GM18951 (cell line): ENCODE measurements at regions not wholly inside any gene's neighbourhood (a gene's known extent, or its start where the extent isn't known, plus 50 kb on each side); places are given as distances from the start of the nearest gene placed in this dataset.

Experiments
- POLR2A ChIP-seq: IDR thresholded peaks from 4 replicates; pipeline ENCODE4 v1.6.1; 2011; ENCODE audit warnings: mild to moderate bottlenecking; ENCODE audit not compliant: insufficient read length, insufficient read depth; ENCODE audit errors: extremely low read depth
- in situ Hi-C: fragments of 300-500 bp; cut with MboI; formaldehyde crosslinking; loops from one replicate; pipeline ENCODE4 v1.12.0; 2022; ENCODE audit warnings: low sequenced_read_pairs, mixed read lengths, inconsistent platforms; ENCODE audit not compliant: unreplicated experiment

DNA sequence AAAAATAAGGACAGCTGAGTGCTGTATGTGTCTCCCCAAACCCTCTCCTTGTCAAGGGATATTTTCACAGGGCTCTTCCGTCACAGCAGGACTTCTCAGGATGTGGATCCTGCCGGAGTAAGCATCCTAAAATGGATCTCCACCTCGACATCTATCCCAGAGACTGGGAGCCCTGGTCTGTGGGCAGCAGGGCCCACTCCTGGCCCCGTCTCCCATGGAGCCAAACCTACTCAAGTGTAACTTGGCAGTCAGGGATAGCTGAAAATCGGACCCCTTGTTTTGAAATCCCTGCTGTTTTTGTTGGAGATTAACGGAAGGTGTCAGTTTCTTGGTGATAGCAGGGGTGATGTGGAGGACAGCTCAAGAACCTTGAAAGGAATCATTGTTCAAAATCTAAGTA lies 109.0 kb upstream of the TWIST2 start:
- no peak for TF ChIP-seq POLR2A
- in situ Hi-C loops: no loop called here

DNA sequence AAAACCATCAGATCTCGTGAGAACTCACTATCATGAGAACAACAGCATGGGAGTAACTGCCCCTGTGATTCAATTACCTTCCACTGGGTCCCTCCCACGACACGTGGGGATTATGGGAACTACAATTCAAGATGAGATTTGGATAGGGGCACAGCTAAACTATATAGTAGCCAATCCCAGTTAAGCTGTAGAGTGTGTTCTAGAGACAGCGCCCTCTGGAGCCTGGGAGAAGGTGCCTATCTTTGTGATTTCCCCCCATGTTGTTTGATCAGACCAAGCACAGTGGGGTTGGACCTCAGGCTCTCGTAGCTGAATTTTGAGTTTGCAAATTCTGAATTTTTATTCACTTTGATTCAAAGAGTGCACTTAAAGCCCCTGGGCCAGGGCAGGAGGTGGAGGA lies 108.2 kb upstream of the TWIST2 start:
- in situ Hi-C loops: no loop called here
- TF ChIP-seq POLR2A: no peak

DNA sequence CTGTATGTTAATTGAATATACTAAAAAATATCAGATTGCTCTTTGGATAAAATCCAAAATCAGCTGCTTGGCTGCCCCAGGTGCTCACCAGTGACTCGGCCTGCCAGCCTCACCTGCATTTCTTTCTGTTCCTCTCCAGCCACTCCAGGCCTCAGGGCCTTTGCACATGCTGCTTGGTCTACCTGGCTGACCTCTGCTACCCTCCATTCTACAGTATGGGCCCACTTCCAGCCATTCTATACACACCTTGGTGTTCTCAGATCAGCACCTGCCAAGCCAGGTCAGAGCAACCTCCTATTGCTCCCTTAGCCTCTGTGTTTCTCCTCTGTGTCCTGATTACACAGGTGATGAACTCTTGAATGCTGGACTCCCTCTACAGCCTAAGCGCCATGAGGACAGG lies 106.6 kb upstream of the TWIST2 start:
- TF ChIP-seq POLR2A: no peak
- in situ Hi-C loops: no loop called here

DNA sequence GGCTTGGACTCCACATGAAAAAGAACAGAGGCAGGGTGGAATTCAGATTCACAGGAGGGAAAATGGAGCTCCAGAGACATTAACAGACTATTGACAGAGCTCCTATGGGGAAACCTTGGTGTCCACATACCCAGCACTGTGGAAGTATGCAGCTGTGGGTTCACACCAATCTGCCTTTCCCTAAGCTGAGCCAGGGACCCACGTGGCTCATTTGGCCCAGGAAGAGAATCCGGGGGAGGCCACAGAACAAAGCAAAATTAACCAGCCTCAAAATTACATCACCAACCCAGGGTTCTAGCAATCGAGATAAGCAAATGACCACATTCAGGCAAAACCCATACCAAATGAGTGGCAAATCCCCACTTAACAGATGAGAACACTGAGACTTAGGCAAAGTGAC lies 105.8 kb upstream of the TWIST2 start:
- in situ Hi-C loops: no loop called here
- no peak for TF ChIP-seq POLR2A

DNA sequence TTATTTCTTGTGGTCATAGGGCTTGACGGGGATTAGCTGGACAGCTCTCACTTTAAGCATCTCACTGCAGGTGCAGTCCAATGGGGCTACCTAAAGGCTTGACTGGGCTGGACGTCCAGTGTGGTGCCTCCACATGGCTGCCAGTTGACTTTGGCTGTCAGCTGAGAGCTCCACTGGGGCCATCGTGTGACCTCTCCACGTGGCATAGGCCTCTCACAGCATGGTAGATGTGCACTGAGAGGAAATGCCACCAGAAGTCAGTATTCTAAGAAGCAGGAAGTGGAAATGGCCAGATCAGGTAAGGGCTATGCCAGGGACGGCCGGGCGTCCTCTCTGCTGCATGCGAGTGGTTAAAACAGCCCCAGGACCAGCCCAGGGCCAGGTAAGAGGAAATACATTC lies 105.2 kb upstream of the TWIST2 start:
- in situ Hi-C loops: no loop called here
- TF ChIP-seq POLR2A: no peak

DNA sequence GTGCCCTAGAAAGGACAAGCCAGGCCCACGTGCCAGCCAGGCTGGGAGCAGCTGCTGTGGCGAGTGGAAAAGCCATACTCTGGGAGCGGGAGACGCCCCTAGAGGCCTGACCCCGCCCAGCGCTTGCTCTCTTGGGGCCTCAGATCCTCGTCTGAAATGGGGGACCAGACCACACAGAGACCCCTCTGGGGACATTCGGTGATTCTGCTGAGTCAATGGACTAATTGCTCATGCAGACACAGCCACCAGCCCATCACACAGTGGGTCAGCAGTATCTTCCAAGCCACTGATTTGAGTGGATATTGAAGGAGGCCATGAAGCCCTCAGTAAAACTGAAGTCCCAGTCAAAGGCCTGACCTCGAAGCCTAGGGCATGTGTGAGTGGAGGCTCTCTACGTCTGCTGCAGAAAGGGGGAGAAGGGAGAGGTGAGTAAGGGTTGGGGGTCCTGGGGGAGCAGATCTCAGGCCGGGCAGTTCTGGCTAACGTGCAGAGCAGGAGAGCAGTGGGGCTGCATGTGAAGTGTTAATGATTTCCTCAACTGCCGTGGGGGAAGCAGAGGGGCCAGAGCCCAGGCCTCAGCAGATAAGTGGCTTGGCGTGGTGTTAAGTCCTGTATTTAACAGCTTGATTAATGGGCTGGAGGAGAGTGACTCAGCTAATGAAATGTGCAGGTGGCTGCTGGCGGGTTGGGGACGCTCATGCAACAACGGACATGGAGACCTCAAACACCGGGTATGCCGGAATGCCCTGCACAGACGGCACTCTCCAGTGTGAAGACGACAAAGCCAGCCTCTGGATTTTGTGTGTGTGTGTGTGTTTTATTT lies 104.4 kb upstream of the TWIST2 start:
- in situ Hi-C loops: no loop called here
- no peak for TF ChIP-seq POLR2A

DNA sequence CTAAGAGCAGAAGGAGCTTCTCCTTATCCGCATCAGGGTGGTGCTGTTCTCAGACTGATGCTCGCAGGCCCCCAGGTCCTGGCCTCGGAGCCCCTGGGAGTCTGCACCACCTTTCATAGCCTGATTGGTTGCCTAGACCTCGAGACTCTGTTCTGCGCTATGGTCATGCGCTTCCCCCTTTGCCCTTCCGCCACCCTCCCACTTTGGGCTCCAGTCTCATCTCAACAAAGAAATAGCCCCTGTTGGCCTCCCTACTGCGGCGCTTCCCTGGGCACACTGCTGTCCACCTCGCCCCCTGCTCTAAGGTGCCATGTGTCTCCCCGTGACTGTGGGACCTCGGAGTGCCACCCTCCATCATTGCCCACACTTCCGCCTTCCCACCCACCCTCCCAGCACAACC lies 102.9 kb upstream of the TWIST2 start:
- TF ChIP-seq POLR2A: no peak
- in situ Hi-C loops: no loop called here

DNA sequence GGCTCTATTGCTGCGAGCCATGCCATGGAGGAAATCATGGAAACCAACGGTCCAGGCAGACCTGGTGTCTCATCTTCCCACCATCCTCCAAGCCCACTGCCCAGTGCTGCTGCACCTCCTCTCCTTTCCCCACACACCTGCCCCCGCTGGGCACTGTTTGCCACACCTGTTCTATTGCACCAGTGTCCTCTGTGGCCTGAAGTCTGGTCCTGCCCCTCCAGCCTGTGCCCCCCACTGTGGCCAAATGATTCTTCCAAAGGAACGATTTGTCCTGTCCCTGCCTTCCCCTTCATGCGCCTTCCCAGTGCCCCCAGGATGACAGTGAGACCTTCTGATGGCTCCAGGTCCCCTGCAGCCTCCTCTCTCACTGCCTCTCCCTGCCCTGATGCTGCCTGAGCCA lies 101.9 kb upstream of the TWIST2 start:
- in situ Hi-C loops: no loop called here
- no peak for TF ChIP-seq POLR2A

DNA sequence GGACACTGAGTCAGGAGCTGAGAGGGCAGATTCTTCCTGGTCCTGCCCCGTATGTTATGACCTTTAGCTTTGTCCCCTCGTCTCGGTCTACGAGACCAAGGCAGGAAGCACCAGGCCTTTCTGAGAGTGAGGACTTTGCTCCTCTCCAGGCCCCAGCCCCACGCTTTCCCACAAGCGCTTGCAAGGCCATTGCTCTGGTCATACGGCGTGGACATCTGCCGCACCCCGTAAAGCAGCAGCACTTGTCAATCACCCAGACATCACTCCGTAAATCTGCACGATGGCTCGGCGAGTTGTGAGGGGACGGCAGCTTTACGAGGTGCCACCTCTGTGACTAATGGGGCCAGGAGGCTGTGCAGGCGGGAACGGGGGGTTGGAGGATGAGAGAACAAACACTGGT lies 100.8 kb upstream of the TWIST2 start:
- in situ Hi-C loops: no loop called here
- TF ChIP-seq POLR2A: no peak

DNA sequence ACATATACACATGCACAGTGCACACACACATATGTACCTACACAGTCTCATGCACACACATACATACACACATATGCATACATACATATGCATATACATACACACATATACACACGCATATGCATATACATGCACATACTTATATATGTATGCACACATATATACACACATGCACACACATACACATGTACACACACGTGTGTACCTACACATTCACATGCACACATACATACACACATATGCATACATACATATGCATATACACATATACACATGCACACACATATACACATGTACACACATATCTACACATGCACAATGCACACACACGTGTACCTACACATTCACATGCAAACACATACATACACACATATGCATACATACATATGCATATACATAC lies 100.3 kb upstream of the TWIST2 start:
- in situ Hi-C loops: no loop called here
- no peak for TF ChIP-seq POLR2A

DNA sequence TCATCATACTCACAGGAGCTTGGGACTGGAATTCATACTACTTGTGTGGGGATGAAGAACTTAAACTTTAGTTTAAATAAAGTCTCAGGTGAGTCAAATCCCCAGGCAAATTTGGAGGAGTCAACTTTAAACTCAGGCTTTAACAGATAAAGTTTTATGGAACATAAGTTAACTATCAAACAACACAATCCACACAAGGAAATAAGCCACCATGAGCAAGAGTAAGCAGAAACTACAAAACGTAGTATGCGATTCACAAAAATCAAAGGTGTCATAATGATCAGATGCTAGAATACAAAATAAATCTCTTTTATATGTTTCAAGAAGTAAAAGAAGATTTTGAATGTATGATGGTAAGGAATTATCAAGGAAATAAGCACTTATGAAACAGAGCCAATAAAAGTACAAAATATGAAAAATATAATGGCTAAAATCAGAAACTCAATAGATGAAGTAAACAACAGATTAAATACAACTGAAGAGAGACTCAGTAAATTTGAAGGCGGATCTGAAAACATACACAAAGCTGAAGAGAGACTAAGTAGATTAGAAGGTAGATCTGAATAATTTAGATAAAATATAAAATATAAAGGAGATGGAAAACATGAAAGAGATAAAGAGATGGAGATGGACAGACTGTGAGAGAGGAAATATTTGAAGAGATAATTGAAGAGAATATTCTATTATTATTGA lies 97.5 kb upstream of the TWIST2 start:
- no peak for TF ChIP-seq POLR2A

DNA sequence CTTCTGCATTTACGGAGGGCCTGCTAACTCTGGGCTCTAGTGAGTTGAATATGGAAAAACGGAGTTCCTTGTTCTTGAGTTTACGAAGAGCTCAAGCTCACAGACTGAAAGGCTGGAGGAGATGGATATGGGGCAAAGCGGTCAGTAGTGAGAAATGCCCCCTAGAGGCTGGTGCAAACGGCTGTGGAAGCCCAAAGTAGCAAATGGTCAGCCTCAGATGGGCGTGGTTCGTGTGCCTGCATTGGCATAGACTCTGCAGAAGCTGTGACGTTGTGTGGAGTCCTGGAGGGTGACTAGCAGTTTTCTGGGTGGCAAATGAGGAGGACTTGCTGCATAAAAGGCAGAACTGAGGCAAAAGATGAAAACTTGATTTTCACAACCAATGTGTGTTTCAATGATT lies 93.6 kb upstream of the TWIST2 start:
- in situ Hi-C loops: no loop called here
- TF ChIP-seq POLR2A: no peak

More for the DNA sequence above, 97.5 kb upstream of the TWIST2 start:
- in situ Hi-C loops: no loop called here

DNA sequence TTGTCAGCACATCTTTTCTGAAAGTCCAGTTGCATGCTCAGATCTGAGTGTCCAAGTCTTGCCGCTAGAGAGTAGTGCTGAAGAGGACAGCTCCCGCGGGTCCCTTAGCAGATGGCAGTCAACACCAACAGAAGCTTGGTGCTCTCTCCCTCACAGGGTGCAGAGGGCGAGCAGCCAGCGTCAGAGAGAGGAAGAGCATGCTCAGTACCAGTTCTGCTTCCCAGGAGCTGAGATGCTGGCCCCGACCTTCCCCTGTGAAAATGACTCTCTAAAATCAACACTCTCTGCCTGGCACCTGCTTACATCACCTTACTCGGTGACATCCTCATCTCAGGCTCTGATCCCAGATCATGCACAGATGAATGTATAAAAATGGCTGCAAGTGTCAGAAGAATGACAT lies 86.0 kb upstream of the TWIST2 start:
- TF ChIP-seq POLR2A: no peak
- in situ Hi-C loops: no loop called here

DNA sequence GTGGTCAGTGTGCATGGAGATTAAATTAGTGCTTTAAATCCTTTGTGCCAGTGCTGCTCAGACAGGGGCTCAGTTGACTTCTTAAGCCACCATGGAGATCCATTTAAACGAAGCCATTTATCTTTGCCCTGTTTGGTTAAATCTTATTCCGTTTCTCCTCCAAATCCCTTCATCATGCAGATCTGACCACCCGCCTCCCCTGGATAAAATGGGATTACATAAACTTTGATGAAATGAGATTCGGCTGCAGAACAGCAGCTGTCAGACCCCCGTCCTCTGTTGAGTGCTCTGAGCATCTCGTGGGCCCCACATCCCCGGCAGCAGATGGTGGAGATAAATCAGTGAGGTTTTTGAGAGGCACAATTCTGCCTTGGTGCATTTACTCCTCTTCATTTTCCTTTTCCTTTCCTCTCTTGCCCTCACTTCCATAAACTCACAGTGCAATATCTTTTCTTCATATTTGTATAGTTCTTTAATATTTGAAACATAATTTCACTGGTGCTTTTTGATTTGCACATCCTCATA lies 84.4 kb upstream of the TWIST2 start:
- TF ChIP-seq POLR2A: no peak
- in situ Hi-C loops: no loop called here
